ENCODE measurements at regions not wholly inside any gene's neighbourhood (a gene's known extent, or its start where the extent isn't known, plus 50 kb on each side); places are given as distances from the start of the nearest gene placed in this dataset.

DNA sequence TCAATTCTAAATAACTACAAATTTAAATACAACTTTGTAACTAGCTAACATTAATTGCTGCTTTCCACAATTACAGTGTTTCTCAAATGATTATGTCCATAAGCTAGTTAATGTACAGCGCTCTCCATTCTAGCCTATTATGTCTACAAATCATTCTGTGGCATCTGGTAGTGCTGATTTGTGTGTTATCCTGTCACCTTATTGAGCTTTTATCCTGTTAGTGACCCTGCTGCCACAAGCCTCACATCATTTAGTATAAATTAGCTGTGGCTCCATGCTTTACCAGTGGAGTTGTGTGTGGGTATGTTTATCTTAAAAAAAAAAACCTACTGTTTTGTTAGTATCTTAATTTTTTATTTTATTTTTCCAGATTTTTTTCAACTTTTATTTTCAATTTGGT, 112.6 kb upstream of the PJA2 start:
- H3K4me3 ChIP-seq (ENCODE audit: low read depth, low read length), result no peak overlapping the region
- CTCF ChIA-PET, result no interaction called here
- TF ChIP-seq, protein P1, sequence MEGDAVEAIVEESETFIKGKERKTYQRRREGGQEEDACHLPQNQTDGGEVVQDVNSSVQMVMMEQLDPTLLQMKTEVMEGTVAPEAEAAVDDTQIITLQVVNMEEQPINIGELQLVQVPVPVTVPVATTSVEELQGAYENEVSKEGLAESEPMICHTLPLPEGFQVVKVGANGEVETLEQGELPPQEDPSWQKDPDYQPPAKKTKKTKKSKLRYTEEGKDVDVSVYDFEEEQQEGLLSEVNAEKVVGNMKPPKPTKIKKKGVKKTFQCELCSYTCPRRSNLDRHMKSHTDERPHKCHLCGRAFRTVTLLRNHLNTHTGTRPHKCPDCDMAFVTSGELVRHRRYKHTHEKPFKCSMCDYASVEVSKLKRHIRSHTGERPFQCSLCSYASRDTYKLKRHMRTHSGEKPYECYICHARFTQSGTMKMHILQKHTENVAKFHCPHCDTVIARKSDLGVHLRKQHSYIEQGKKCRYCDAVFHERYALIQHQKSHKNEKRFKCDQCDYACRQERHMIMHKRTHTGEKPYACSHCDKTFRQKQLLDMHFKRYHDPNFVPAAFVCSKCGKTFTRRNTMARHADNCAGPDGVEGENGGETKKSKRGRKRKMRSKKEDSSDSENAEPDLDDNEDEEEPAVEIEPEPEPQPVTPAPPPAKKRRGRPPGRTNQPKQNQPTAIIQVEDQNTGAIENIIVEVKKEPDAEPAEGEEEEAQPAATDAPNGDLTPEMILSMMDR (IDR thresholded peaks at IDR 0.05; ENCODE audit: insufficient read depth, low read length, missing control alignments), result no peak
- POLR2A ChIA-PET, result no interaction called here
- DNase-seq (ENCODE audit: low read depth, low spot score), result no peak

DNA sequence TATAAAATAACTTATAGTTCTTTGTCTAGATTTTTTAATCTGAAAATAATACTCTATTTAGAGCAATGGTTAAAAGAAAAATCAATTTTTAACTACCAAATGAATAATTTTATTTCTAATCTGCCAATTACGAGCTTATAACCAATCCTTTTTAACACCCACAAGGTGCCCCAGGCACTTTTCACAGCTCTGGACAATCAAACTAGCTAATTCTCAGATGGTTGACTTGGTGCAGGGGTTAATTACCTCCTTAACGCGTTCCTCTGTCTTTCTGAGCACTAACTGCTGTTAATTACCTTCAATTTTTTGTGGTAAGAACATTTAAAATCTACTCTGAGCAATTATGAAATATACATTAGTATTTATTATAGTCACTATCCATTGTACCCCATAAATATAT, 109.6 kb upstream of the PJA2 start:
- H3K4me3 ChIP-seq (ENCODE audit: low read depth, low read length), result no peak overlapping the region
- ChIA-PET POLR2A (no interaction called here), CTCF (no interaction called here)
- no peak for DNase-seq (ENCODE audit: low read depth, low spot score)
- TF ChIP-seq, protein P1 (IDR thresholded peaks at IDR 0.05; ENCODE audit: insufficient read depth, low read length, missing control alignments), result no peak

DNA sequence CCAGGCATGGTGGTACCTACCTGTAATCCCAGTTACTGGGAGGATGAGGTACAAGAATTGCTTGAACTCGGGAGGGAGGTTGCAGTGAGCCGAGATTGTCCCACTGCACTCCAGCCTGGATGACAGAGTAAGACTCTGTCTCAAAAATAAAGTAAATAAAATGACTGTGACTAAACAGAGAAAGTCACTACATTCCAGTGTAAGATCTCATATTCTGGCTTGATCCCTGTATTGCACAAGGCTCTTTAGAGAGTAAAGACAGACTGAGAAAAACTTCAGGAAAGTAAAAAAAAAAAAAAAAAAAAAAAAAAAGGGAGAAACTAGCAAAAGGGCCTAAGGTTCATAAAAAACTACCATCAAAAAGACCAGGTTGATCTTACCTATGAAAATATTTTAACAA, 106.6 kb upstream of the PJA2 start:
- ChIA-PET CTCF (no interaction called here), POLR2A (no interaction called here)
- no peak for DNase-seq (ENCODE audit: low read depth, low spot score)
- TF ChIP-seq, protein P1 (IDR thresholded peaks at IDR 0.05; ENCODE audit: insufficient read depth, low read length, missing control alignments), result no peak
- H3K4me3 ChIP-seq (ENCODE audit: low read depth, low read length), result no peak overlapping the region

DNA sequence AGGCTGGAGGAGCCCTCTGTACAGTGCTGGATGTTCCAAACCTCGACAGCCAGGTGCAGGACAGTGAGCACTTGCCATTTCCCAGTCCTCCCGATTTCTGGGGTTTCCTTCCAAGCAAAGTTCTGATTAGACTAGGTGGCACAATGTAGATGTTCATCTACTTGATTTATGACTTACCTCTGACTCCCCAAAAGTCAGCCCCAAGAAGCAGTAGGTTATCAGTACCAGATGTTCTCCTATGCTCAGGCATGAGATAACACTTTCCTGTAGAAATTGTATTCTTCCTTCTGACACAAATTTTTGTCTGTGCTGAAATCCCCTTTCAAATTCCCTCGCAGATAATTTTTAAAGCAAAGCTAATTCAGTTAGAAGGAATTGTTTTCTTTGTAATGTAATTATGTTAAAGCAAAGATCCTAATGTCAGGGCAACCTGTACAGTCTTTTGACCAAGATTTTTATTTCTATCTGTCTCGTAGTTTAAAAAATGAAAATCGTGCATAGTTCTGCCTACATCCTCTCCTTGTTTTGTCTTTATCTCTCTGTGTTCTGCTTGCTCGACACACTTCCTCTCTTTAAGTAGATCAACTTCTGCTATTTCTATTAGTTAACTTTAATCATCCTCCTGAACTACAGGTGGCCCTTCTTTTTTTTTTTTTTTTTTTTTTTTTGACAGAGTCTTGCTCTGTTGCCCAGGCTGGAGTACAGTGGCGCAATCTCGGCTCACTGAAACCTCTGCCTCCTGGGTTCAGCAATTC, 102.4 kb upstream of the PJA2 start:
- POLR2A ChIA-PET, result no interaction called here
- DNase-seq (ENCODE audit: low read depth, low spot score), result no peak
- CTCF ChIA-PET, result no interaction called here
- no peak overlapping the region for H3K4me3 ChIP-seq (ENCODE audit: low read depth, low read length)
- TF ChIP-seq, protein P1 (IDR thresholded peaks at IDR 0.05; ENCODE audit: insufficient read depth, low read length, missing control alignments), result no peak

DNA sequence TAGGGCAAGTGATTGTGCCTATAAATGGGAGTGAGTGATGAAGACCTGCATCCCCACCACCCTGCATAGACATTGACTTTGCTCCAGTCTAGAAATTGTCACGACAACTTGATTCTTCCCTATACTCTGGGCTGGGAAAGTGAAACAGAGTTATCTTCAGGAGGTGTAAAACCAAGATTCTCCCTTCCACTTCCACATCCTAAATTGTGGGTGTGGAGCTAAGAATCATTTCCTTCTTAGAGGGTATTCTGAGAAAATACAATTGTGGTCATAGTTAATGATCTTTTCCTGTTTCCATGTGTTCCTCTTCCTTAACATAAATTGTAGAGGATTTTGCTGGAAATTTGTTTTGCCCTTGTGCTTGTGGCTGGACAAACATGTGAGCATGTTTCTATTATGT, 96.8 kb upstream of the PJA2 start:
- no peak overlapping the region for H3K4me3 ChIP-seq (ENCODE audit: low read depth, low read length)
- no peak for DNase-seq (ENCODE audit: low read depth, low spot score)
- ChIA-PET POLR2A (no interaction called here), CTCF (no interaction called here)
- TF ChIP-seq, protein P1 (IDR thresholded peaks at IDR 0.05; ENCODE audit: insufficient read depth, low read length, missing control alignments), result no peak

DNA sequence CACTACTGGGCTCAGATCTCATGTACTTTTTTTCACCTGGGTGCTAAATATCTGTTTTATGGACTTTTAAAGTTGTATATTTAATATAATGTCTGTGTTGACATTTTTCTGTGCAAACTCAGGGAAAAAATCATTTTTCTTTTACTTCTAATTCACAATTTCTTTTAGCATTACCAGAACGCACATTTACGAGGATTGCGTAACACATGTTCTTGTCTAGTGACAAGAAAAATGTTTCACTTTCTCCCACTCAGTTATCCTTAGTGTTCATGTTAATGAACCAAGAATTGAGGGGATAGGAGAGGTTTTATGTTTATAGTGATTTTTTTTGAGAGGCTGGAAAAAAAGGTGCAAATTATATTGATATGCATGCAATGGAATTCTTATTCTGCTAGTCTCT, 86.3 kb upstream of the PJA2 start:
- DNase-seq (ENCODE audit: low read depth, low spot score), result no peak
- TF ChIP-seq, protein P1 (IDR thresholded peaks at IDR 0.05; ENCODE audit: insufficient read depth, low read length, missing control alignments), result no peak
- CTCF ChIA-PET, result no interaction called here
- no peak overlapping the region for H3K4me3 ChIP-seq (ENCODE audit: low read depth, low read length)
- POLR2A ChIA-PET, result no interaction called here

Data from AG04449 (cell line).